ENCODE measurements at regions not wholly inside any gene's neighbourhood (a gene's known extent, or its start where the extent isn't known, plus 50 kb on each side); places are given as distances from the start of the nearest gene placed in this dataset.

- TF ChIP-seq, protein P1, sequence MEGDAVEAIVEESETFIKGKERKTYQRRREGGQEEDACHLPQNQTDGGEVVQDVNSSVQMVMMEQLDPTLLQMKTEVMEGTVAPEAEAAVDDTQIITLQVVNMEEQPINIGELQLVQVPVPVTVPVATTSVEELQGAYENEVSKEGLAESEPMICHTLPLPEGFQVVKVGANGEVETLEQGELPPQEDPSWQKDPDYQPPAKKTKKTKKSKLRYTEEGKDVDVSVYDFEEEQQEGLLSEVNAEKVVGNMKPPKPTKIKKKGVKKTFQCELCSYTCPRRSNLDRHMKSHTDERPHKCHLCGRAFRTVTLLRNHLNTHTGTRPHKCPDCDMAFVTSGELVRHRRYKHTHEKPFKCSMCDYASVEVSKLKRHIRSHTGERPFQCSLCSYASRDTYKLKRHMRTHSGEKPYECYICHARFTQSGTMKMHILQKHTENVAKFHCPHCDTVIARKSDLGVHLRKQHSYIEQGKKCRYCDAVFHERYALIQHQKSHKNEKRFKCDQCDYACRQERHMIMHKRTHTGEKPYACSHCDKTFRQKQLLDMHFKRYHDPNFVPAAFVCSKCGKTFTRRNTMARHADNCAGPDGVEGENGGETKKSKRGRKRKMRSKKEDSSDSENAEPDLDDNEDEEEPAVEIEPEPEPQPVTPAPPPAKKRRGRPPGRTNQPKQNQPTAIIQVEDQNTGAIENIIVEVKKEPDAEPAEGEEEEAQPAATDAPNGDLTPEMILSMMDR (IDR thresholded peaks at IDR 0.05) = no peak
- TF ChIP-seq POLR2A (IDR thresholded peaks at IDR 0.05) = no peak
Observed at GRCh38 chr6:126826166-126826714, 292.2 kb upstream of the RSPO3 start.
